ENCODE measurements at regions not wholly inside any gene's neighbourhood (a gene's known extent, or its start where the extent isn't known, plus 50 kb on each side); places are given as distances from the start of the nearest gene placed in this dataset.
"Not testable (repeated sequence)": the region's sequence is repeated elsewhere in the genome, so short reads cannot be mapped to it uniquely, and the experiment has no call there.

DNA sequence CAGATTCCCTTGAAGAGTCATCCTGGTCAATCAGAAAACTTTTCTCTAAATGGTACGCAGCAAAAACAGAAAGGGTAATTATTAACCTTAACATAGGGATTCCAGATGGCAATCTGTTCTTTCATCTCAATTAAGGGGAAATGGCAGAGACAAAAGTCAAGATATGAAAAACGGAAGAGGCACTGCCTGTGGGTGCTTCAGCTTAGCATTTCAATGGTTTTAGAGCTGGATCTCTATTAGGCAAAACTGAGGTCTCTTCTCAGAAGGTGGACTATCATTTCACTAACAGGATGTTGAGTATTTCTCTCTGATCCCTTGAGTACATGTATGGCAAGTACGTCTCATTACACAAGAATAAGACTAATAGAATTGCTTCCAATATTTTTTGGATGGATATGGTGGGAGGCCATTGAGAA is 296.9 kb downstream of the HIVEP2 start:
- H3K36me3 ChIP-seq: no peaks in the 10 kb centered on the region
- intact Hi-C loops (cut with DNase I): no loop called here
- no peak overlapping the region for H3K4me3 ChIP-seq
- H3K27me3 ChIP-seq: no peaks in the 10 kb centered on the region
- H3K4me1 ChIP-seq: no peaks in the 10 kb centered on the region
- no peak for DNase-seq (ENCODE audit: low spot score in 2 of 2)
- TF ChIP-seq, protein P1, sequence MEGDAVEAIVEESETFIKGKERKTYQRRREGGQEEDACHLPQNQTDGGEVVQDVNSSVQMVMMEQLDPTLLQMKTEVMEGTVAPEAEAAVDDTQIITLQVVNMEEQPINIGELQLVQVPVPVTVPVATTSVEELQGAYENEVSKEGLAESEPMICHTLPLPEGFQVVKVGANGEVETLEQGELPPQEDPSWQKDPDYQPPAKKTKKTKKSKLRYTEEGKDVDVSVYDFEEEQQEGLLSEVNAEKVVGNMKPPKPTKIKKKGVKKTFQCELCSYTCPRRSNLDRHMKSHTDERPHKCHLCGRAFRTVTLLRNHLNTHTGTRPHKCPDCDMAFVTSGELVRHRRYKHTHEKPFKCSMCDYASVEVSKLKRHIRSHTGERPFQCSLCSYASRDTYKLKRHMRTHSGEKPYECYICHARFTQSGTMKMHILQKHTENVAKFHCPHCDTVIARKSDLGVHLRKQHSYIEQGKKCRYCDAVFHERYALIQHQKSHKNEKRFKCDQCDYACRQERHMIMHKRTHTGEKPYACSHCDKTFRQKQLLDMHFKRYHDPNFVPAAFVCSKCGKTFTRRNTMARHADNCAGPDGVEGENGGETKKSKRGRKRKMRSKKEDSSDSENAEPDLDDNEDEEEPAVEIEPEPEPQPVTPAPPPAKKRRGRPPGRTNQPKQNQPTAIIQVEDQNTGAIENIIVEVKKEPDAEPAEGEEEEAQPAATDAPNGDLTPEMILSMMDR (IDR thresholded peaks at IDR 0.05): no peak
- no peaks in the 10 kb centered on the region for H3K9me3 ChIP-seq
- no peak overlapping the region for H3K27ac ChIP-seq

DNA sequence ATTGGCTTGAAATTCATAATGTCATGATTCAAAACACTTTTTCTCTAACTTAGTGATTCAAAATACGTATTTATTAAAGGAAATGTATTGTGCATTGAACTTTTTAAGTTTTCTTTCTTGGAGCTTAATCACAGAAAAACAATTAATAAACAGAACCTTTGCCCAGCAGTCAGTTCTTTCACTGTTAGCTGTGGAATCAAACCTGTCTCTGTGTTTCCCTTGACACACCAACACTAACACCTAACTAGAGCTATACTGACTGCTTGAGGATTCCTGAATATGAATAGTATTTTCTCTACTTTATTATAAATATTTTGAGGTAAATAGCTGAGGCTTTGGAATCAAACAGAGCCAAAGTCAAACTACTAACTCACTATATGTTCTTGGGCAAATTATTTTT is 296.4 kb downstream of the HIVEP2 start:
- Histone ChIP-seq H3K9me3 (no peaks in the 10 kb centered on the region), H3K27ac (no peak overlapping the region), H3K4me1 (no peaks in the 10 kb centered on the region), H3K4me3 (no peak overlapping the region), H3K36me3 (no peaks in the 10 kb centered on the region), H3K27me3 (no peaks in the 10 kb centered on the region)
- TF ChIP-seq, protein P1 (IDR thresholded peaks at IDR 0.05): no peak
- intact Hi-C loops (cut with DNase I): no loop called here
- DNase-seq (ENCODE audit: low spot score in 2 of 2): no peak

DNA sequence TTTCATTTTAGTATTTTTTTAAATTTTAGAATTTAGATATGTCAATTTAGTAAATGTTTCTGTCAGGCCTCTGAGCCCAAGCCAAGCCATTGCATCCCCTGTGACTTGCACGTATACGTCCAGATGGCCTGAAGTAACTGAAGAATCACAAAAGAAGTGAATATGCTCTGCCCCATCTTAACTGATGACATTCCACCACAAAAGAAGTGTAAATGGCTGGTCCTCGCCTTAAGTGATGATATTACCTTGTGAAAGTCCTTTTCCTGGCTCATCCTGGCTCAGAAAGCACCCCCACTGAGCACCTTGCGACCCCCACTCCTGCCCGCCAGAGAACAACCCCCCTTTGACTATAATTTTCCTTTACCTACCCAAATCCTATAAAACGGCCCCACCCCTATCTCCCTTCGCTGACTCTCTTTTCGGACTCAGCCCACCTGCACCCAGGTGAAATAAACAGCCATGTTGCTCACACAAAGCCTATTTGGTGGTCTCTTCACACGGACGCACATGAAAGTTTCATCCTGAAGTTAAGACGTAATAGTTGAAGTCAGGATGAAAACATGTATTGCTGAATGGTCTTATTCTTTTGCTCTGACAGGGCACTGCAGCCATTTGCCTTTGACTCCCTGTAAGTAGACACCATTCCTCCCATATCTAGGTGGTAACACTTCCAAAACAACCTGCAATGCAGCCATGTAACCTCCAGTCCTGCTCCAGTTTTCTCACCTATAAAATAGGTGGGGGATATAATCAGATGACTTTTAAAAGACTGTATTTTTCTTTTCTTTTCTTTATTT is 295.3 kb downstream of the HIVEP2 start:
- DNase-seq (ENCODE audit: low spot score in 2 of 2): not testable (repeated sequence)

DNA sequence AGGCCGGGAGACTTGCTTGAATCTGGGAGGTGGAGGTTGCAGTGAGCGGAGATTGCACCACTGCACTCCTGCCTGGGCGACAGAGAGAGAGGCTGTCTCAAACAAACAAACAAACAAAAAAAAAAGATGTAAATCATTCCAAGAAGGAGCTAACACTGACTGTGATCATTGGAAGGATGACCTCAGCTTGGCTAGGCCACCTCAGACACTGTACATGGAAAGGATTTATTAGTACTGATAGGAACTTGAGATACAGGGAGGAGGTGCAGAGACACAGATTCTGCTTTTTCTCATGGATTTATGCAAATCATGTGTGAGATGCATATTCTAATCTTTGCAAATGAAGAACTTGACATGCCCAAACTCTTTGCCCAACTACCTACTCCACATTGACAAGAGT is 293.6 kb downstream of the HIVEP2 start:
- intact Hi-C loops (cut with DNase I): no loop called here

More for the DNA sequence above, 295.3 kb downstream of the HIVEP2 start:
- H3K27me3 ChIP-seq; H3K27ac ChIP-seq; H3K4me3 ChIP-seq; intact Hi-C loops (cut with DNase I); H3K36me3 ChIP-seq; H3K4me1 ChIP-seq; H3K9me3 ChIP-seq: not testable (repeated sequence)

DNA sequence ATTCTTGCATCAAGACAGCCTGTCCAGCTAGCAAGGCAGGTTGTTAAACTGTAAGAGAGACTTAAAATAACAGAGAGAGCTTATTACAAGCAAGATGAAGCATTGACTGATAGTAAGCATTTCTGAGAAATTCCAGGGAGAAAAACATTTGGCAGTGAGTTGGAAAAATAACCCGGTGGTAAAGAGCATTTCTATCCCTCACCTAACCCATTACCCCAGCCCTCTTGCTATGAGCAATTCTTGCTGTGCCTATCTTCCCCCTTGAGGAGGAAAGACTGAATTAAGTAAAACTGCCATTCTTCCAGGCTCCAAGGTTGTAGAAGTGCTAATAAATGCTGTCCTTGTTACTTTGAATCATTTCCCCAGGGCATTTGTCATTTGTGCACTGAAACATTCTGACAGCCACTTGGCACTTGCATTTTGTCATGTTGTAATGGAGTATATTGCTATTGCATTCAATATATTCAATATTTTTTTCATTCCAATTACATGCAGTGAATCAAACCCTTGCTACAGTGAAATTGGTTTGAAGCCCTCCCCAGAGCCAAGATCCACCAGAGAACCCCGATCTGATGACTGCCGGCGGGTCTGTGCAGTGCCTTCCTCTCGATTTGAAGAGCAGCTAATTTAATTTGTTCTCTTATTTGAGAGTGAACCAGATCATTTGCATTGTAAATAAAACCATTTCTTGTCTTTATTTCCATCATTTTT is 291.1 kb downstream of the HIVEP2 start:
- intact Hi-C loops (cut with DNase I): no loop called here
- Histone ChIP-seq H3K4me3 (no peak overlapping the region), H3K4me1 (no peaks in the 10 kb centered on the region), H3K9me3 (no peaks in the 10 kb centered on the region), H3K27me3 (no peaks in the 10 kb centered on the region), H3K27ac (no peak overlapping the region), H3K36me3 (no peaks in the 10 kb centered on the region)
- DNase-seq (ENCODE audit: low spot score in 2 of 2): no peak
- TF ChIP-seq, protein P1 (IDR thresholded peaks at IDR 0.05): no peak

More for the DNA sequence above, 293.6 kb downstream of the HIVEP2 start:
- Histone ChIP-seq H3K36me3 (no peaks in the 10 kb centered on the region), H3K27me3 (no peaks in the 10 kb centered on the region), H3K27ac (no peak overlapping the region), H3K4me1 (no peaks in the 10 kb centered on the region), H3K9me3 (no peaks in the 10 kb centered on the region), H3K4me3 (no peak overlapping the region)
- no peak for DNase-seq (ENCODE audit: low spot score in 2 of 2)
- TF ChIP-seq, protein P1 (IDR thresholded peaks at IDR 0.05): no peak

DNA sequence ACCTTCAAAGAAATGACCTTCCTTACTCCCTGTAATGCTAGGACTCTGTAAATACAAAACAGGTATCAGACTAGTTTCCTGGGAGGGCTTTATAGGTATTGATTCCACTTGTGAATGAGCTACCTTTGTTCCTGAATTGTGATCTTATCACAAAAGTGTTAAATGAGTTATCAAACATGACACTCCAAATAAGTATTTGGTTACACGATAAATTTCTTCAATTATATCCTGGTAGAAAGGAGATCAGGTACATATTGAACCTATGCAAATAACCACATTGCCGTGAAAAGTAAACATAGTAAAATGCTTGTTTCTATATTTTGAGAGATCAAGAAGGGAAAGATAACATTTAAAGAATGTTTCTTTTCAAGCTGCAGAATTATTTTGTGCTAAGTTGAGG is 285.3 kb downstream of the HIVEP2 start:
- no peak for DNase-seq (ENCODE audit: low spot score in 2 of 2)

More for the DNA sequence above, 285.3 kb downstream of the HIVEP2 start:
- Histone ChIP-seq H3K4me3 (no peak overlapping the region), H3K27me3 (no peaks in the 10 kb centered on the region), H3K9me3 (no peaks in the 10 kb centered on the region), H3K4me1 (no peaks in the 10 kb centered on the region), H3K36me3 (no peaks in the 10 kb centered on the region), H3K27ac (no peak overlapping the region)
- intact Hi-C loops (cut with DNase I): no loop called here
- TF ChIP-seq, protein P1 (IDR thresholded peaks at IDR 0.05): no peak
